B cell (primary cell): ENCODE measurements at regions not wholly inside any gene's neighbourhood (a gene's known extent, or its start where the extent isn't known, plus 50 kb on each side); places are given as distances from the start of the nearest gene placed in this dataset.
A peak's percentile ranks its signal among the peaks of the same experiment; 100 is the strongest.

Source experiments
- ATAC-seq: fragments of 200-7000 bp; cut with Tn5 transposase; one replicate; pipeline ENCODE4 v1.10.0; 2021; ENCODE audit warnings: low read depth, mild to moderate bottlenecking, moderate number of reproducible peaks, moderate library complexity
- CTCF ChIA-PET: fragments of 350-600 bp; sonication (Branson Sonifier 250); formaldehyde crosslinking; loops from one replicate; lab custom pipeline; 2021; ENCODE audit warnings: antibody characterized with exemption, inconsistent platforms; lab: Charles Lee
- POLR2A ChIA-PET: fragments of 350-600 bp; sonication (Branson Sonifier 250); formaldehyde crosslinking; loops from one replicate; lab custom pipeline; 2021; ENCODE audit warnings: antibody characterized with exemption; lab: Charles Lee
- DNase-seq: peaks from one replicate; pipeline ENCODE4 v3.0.0; 2013
- H2AFZ ChIP-seq: 2 replicates; pipeline ENCODE4 v1.6.1; 2012; ENCODE audit warnings: mild to moderate bottlenecking, low read depth, low read length; ENCODE audit not compliant: insufficient read depth, poor library complexity, severe bottlenecking
- H3K27ac ChIP-seq, 2 donors: 1 replicate in 1 of 2; 2 replicates in 1 of 2; pipeline ENCODE4 v1.5.1; 2012 to 2013; ENCODE audit warnings: low read length in 2 of 2, mild to moderate bottlenecking in 2 of 2, moderate library complexity in 1 of 2
- H3K27me3 ChIP-seq, 4 experiments: fragments of 200-600 bp in 1 of 4; sonication (generic) in 1 of 4; replicated peaks in 1 of 4; 1 replicate in 2 of 4; 2 replicates in 2 of 4; pipeline versions ENCODE4 v1.6.1 to v1.7.0; 2013 to 2016; ENCODE audit warnings: low read length in 3 of 4, mild to moderate bottlenecking in 2 of 4, mixed read lengths in 1 of 4, moderate library complexity in 1 of 4; ENCODE audit not compliant: insufficient read depth in 4 of 4, control insufficient read depth in 3 of 4; ENCODE audit errors: control extremely low read depth in 1 of 4
- H3K36me3 ChIP-seq, 2 experiments: replicated peaks in 1 of 2; 1 replicate in 1 of 2; 2 replicates in 1 of 2; pipeline versions ENCODE4 v1.6.1 to v1.7.1; 2013; ENCODE audit warnings: low read length in 1 of 2; ENCODE audit not compliant: insufficient read depth in 2 of 2, control insufficient read depth in 1 of 2; ENCODE audit errors: control extremely low read depth in 1 of 2, extremely low read depth in 1 of 2
- H3K4me1 ChIP-seq, 2 donors: fragments of 200-600 bp in 1 of 2; sonication (generic) in 1 of 2; 1 replicate in 1 of 2; 2 replicates in 1 of 2; pipeline versions ENCODE4 v1.5.1 to v1.6.1; 2013 to 2017; ENCODE audit warnings: low read length in 2 of 2; ENCODE audit not compliant: control insufficient read depth in 2 of 2, insufficient read depth in 2 of 2
- H3K4me2 ChIP-seq: replicated peaks from 2 replicates; pipeline ENCODE3; 2012; ENCODE audit warnings: mild to moderate bottlenecking, low read depth, low read length; ENCODE audit not compliant: poor library complexity, severe bottlenecking
- H3K4me3 ChIP-seq, 5 experiments: fragments of 200-600 bp in 1 of 5; sonication (generic) in 1 of 5; 1 replicate in 3 of 5; 2 replicates in 2 of 5; pipeline versions ENCODE4 v1.5.1 to v1.7.0; 2011 to 2016; ENCODE audit warnings: low read length in 4 of 5, mild to moderate bottlenecking in 4 of 5, low read depth in 2 of 5, control low read depth in 1 of 5, moderate library complexity in 1 of 5; ENCODE audit not compliant: insufficient read depth in 1 of 5; ENCODE audit errors: control extremely low read depth in 1 of 5, extremely low read depth in 1 of 5
- H3K79me2 ChIP-seq: fragments of 200-600 bp; sonication (generic); one replicate; pipeline ENCODE4 v1.6.0; 2016; ENCODE audit warnings: low read length; ENCODE audit not compliant: control insufficient read depth, insufficient read depth
- H3K9ac ChIP-seq: fragments of 200-600 bp; sonication (generic); 2 replicates; pipeline ENCODE4 v1.6.1; 2017; ENCODE audit warnings: mild to moderate bottlenecking, low read length, moderate library complexity
- H3K9me3 ChIP-seq, 3 donors: one replicate each; pipeline versions ENCODE4 v1.6.1 to v1.7.1; 2013; ENCODE audit warnings: low read length in 2 of 3; ENCODE audit not compliant: control insufficient read depth in 2 of 3, insufficient read depth in 1 of 3; ENCODE audit errors: control extremely low read depth in 1 of 3
- H4K20me1 ChIP-seq: 2 replicates; pipeline ENCODE4 v1.6.0; 2012; ENCODE audit warnings: mild to moderate bottlenecking, low read length; ENCODE audit not compliant: insufficient read depth, control insufficient read depth, poor library complexity, severe bottlenecking
- H3K27ac Mint-ChIP-seq: one replicate; pipeline ENCODE4 v1.8.0; 2021; ENCODE audit warnings: mixed read lengths
- H3K27me3 Mint-ChIP-seq: one replicate; pipeline ENCODE4 v1.8.0; 2021; ENCODE audit warnings: mixed read lengths
- H3K4me1 Mint-ChIP-seq: one replicate; pipeline ENCODE4 v1.8.0; 2021; ENCODE audit warnings: mixed read lengths
- H3K4me3 Mint-ChIP-seq: one replicate; pipeline ENCODE4 v1.8.0; 2021; ENCODE audit warnings: mixed read lengths
- H3K9me3 Mint-ChIP-seq: one replicate; pipeline ENCODE4 v1.8.0; 2022; ENCODE audit warnings: mixed read lengths; ENCODE audit not compliant: insufficient read depth
- EZH2 ChIP-seq: IDR thresholded peaks from 2 replicates; pipeline ENCODE4 v1.6.1; 2012; ENCODE audit warnings: borderline replicate concordance, low read depth, mild to moderate bottlenecking, moderate library complexity, low read length; ENCODE audit not compliant: insufficient read depth, poor library complexity, severe bottlenecking
- WGBS: methylation state at CpG from one replicate; pipeline ENCODE4 v1.1.5; 2013; ENCODE audit warnings: missing lambda C conversion rate; ENCODE audit not compliant: insufficient coverage; 5-methylcytosine and 5-hydroxymethylcytosine counted together
- intact Hi-C: fragments of 100-400 bp; cut with micrococcal nuclease; formaldehyde crosslinking; loops from one replicate; pipeline ENCODE4 v1.10.0; 2022
- TF ChIP-seq, protein P1 (sequence below): fragments of 200-600 bp; IDR thresholded peaks from one replicate; pipeline ENCODE4 v1.8.0; 2022; ENCODE audit warnings: antibody characterized with exemption, mild to moderate bottlenecking

DNA sequence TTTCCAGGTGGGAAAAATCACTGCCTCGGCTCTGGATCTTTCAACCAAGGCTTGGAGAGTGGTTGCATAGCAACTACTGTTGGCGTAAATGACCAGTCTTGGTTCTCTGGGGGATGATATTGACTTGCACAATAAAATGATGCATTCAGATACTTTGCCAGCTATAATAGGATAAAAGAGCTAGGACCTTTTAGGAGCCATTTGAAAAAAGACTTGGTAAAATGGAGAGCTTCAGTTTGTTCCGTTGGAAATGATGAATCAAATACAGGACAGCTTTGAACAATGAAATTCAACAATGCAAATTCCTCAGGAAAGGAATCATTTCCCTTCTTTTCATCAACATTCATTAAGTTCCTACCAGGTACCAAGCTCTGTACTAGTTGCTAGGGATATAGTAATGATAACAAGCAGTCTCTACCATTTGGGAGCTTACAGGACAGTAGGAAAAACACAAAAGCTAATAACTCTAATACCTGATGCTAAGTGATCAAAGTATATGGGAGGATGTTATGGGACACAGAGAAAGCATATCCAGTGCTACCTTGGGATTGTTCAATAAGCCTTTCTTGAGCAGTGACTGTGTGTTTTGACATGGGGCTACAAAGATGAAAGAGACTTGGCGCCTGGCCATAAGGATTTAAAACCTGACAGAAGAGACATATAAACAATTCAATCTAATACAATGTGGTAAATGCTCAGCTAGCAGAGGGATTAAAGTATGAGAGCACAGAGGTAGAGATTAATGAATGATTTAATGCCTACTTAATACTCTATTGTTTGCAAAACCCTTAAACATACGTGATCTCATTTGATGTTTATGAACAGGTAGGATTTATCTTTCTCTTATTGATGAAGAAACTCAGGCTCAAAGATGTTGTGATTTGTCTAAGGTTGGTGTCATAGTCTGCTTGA lies 110.7 kb downstream of the QPCT start:
- Histone ChIP-seq H2AFZ (no peak overlapping the region), H3K27me3 (no peaks in the 10 kb centered on the region), H3K4me1 (peaks cover 0 to 6% of the 10 kb centered on the region in 2 donors), H3K4me2 (no peak overlapping the region), H3K36me3 (no peaks in the 10 kb centered on the region), H3K4me3 (no peak overlapping the region), H3K79me2 (no peaks in the 10 kb centered on the region), H3K9me3 (no peaks in the 10 kb centered on the region), H3K27ac (no peak overlapping the region), H4K20me1 (no peaks in the 10 kb centered on the region), H3K9ac (no peak overlapping the region)
- no peak for DNase-seq
- Mint-ChIP-seq H3K4me3 (no peak overlapping the region), H3K4me1 (peaks cover 10% of the 10 kb centered on the region), H3K27ac (no peak overlapping the region), H3K9me3 (no peaks in the 10 kb centered on the region), H3K27me3 (peaks cover 4% of the 10 kb centered on the region)
- WGBS, result 100% methylated on average over 2 of the region's 5 CpGs
- ATAC-seq, result no peak
- CTCF ChIA-PET, result no interaction called here
- intact Hi-C loops, result no loop called here
- TF ChIP-seq, protein P1, sequence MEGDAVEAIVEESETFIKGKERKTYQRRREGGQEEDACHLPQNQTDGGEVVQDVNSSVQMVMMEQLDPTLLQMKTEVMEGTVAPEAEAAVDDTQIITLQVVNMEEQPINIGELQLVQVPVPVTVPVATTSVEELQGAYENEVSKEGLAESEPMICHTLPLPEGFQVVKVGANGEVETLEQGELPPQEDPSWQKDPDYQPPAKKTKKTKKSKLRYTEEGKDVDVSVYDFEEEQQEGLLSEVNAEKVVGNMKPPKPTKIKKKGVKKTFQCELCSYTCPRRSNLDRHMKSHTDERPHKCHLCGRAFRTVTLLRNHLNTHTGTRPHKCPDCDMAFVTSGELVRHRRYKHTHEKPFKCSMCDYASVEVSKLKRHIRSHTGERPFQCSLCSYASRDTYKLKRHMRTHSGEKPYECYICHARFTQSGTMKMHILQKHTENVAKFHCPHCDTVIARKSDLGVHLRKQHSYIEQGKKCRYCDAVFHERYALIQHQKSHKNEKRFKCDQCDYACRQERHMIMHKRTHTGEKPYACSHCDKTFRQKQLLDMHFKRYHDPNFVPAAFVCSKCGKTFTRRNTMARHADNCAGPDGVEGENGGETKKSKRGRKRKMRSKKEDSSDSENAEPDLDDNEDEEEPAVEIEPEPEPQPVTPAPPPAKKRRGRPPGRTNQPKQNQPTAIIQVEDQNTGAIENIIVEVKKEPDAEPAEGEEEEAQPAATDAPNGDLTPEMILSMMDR, result no peak
- no peak for TF ChIP-seq EZH2
- POLR2A ChIA-PET, result no interaction called here

DNA sequence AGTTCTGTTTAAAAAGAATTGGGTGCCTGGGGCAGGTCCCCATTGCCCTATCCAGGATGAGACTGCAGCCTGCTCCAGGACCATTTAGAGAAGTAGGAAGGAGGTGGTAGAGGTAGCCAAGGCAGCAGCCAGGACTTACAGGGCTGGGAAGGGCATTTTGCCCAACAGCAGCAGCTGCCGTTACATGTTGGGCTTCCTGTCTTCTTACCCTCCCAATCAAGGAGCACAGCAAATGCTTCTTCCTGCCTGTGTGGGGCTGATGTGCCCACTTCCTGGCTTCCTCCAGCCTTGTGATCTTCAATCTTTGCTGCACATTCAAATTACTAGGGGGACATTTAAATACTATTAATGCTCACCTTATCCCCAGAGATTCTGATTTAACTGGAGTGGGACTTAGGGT lies 112.0 kb downstream of the QPCT start:
- H3K27me3 ChIP-seq, result no peaks in the 10 kb centered on the region
- ATAC-seq, result no peak

More for the DNA sequence above, 112.0 kb downstream of the QPCT start:
- Histone ChIP-seq H2AFZ (peak overlapping the region; percentile 55), H3K27ac (no peak overlapping the region), H3K9me3 (no peaks in the 10 kb centered on the region), H3K79me2 (no peaks in the 10 kb centered on the region), H3K36me3 (no peaks in the 10 kb centered on the region), H3K4me1 (peaks cover 0 to 6% of the 10 kb centered on the region in 2 donors), H3K4me3 (no peak overlapping the region), H3K9ac (no peak overlapping the region), H3K4me2 (no peak overlapping the region), H4K20me1 (no peaks in the 10 kb centered on the region)
- 9% methylated on average over 1 of the region's 1 CpG for WGBS
- no peaks in the 10 kb centered on the region for H3K9me3 Mint-ChIP-seq
- H3K27me3 Mint-ChIP-seq, result no peaks in the 10 kb centered on the region
- TF ChIP-seq, protein P1, result no peak
- TF ChIP-seq EZH2, result no peak
- intact Hi-C loops, result no loop called here
- DNase-seq, result no peak
- peaks cover 10% of the 10 kb centered on the region for H3K4me1 Mint-ChIP-seq
- H3K4me3 Mint-ChIP-seq, result no peak overlapping the region
- CTCF ChIA-PET, result no interaction called here
- H3K27ac Mint-ChIP-seq, result no peak overlapping the region
- POLR2A ChIA-PET, result no interaction called here
